ENCODE measurements at regions not wholly inside any gene's neighbourhood (a gene's known extent, or its start where the extent isn't known, plus 50 kb on each side); places are given as distances from the start of the nearest gene placed in this dataset.

GRCh38 chr15:57885435-57885834, 178.9 kb downstream of the POLR2M start:
- no peak for DNase-seq (ENCODE audit: low read depth, low spot score)
- no peak for TF ChIP-seq CTCF (IDR thresholded peaks at IDR 0.05; ENCODE audit: insufficient read depth, low read length, missing control alignments)
- ChIA-PET CTCF (no interaction called here), POLR2A (no interaction called here)
- H3K4me3 ChIP-seq (ENCODE audit: low read depth, low read length) = no peak overlapping the region

- CTCF ChIA-PET = interaction anchor here (1.9 kb wide), 1 partner anchor 27 kb away, joined by 5 read pairs; no protein-coding TSS in a partner anchor
- H3K4me3 ChIP-seq (ENCODE audit: low read depth, low read length) = no peak overlapping the region
- no peak for DNase-seq (ENCODE audit: low read depth, low spot score)
- TF ChIP-seq CTCF (IDR thresholded peaks at IDR 0.05; ENCODE audit: insufficient read depth, low read length, missing control alignments) = no peak
- POLR2A ChIA-PET = no interaction called here
Observed at GRCh38 chr15:57887825-57888224, 177.7 kb downstream of the ALDH1A2 start.

- H3K4me3 ChIP-seq (ENCODE audit: low read depth, low read length) = no peak overlapping the region
- no peak for DNase-seq (ENCODE audit: low read depth, low spot score)
- POLR2A ChIA-PET = interaction anchor here (0.8 kb wide), 1 partner anchor 9 kb away, joined by 5 read pairs; no protein-coding TSS in a partner anchor
- TF ChIP-seq CTCF (IDR thresholded peaks at IDR 0.05; ENCODE audit: insufficient read depth, low read length, missing control alignments) = no peak
- CTCF ChIA-PET = interaction anchor here (0.7 to 1.7 kb wide), 5 partner anchors 22 to 176 kb away, joined by 3 to 8 read pairs (median 4); no protein-coding TSS in a partner anchor
Observed at GRCh38 chr15:57890351-57890750, 175.2 kb downstream of the ALDH1A2 start.

- POLR2A ChIA-PET = interaction anchor here (0.8 kb wide), 1 partner anchor 10 kb away, joined by 5 read pairs; no protein-coding TSS in a partner anchor
- CTCF ChIA-PET = interaction anchor here (0.7 to 1.7 kb wide), 5 partner anchors 23 to 175 kb away, joined by 3 to 8 read pairs (median 4); no protein-coding TSS in a partner anchor
- TF ChIP-seq CTCF (IDR thresholded peaks at IDR 0.05; ENCODE audit: insufficient read depth, low read length, missing control alignments) = no peak
- DNase-seq (ENCODE audit: low read depth, low spot score) = no peak
- no peak overlapping the region for H3K4me3 ChIP-seq (ENCODE audit: low read depth, low read length)
Observed at GRCh38 chr15:57890878-57891277, 174.6 kb downstream of the ALDH1A2 start.

GRCh38 chr15:57892181-57892580, 173.3 kb downstream of the ALDH1A2 start:
- H3K4me3 ChIP-seq (ENCODE audit: low read depth, low read length) = no peak overlapping the region
- ChIA-PET POLR2A (no interaction called here), CTCF (interaction anchor here (1.0 to 1.1 kb wide), 2 partner anchors 26 to 31 kb away, joined by 3 to 4 read pairs; no protein-coding TSS in a partner anchor)
- no peak for DNase-seq (ENCODE audit: low read depth, low spot score)
- TF ChIP-seq CTCF (IDR thresholded peaks at IDR 0.05; ENCODE audit: insufficient read depth, low read length, missing control alignments) = no peak

GRCh38 chr15:57893040-57893439, 172.5 kb downstream of the ALDH1A2 start:
- TF ChIP-seq CTCF (IDR thresholded peaks at IDR 0.05; ENCODE audit: insufficient read depth, low read length, missing control alignments) = no peak
- ChIA-PET POLR2A (no interaction called here), CTCF (no interaction called here)
- H3K4me3 ChIP-seq (ENCODE audit: low read depth, low read length) = no peak overlapping the region
- DNase-seq (ENCODE audit: low read depth, low spot score) = no peak

All from AG04449 (cell line).